KMS-11 (cell line): ENCODE measurements at regions not wholly inside any gene's neighbourhood (a gene's known extent, or its start where the extent isn't known, plus 50 kb on each side); places are given as distances from the start of the nearest gene placed in this dataset.

Source experiments
- H2AFZ ChIP-seq: fragments of 200-600 bp; sonication (generic); 2 replicates; pipeline ENCODE4 v1.6.1; 2016; ENCODE audit warnings: antibody characterized with exemption, mixed run types, low read depth
- H3K27ac ChIP-seq: fragments of 200-600 bp; sonication (generic); 2 replicates; pipeline ENCODE4 v1.6.1; 2016; ENCODE audit warnings: mild to moderate bottlenecking, mixed run types
- H3K27me3 ChIP-seq: fragments of 200-600 bp; sonication (generic); 2 replicates; pipeline ENCODE4 v1.6.1; 2017; ENCODE audit warnings: mild to moderate bottlenecking, low read depth, mixed run types, moderate library complexity; ENCODE audit not compliant: insufficient read depth
- H3K36me3 ChIP-seq: fragments of 200-600 bp; sonication (generic); 2 replicates; pipeline ENCODE4 v1.6.1; 2017; ENCODE audit warnings: mild to moderate bottlenecking, mixed run types; ENCODE audit not compliant: insufficient read depth
- H3K4me1 ChIP-seq: fragments of 200-600 bp; sonication (generic); 2 replicates; pipeline ENCODE4 v1.6.1; 2016; ENCODE audit warnings: mild to moderate bottlenecking, low read depth, mixed run types; ENCODE audit not compliant: poor library complexity, severe bottlenecking
- H3K4me2 ChIP-seq: fragments of 200-600 bp; sonication (generic); 2 replicates; pipeline ENCODE4 v1.7.0; 2016; ENCODE audit warnings: mild to moderate bottlenecking, mixed run types
- H3K4me3 ChIP-seq: fragments of 200-600 bp; sonication (generic); IDR thresholded peaks from 2 replicates; pipeline ENCODE4 v1.6.1; 2017; ENCODE audit warnings: low read depth, low read length, mixed read lengths; ENCODE audit not compliant: insufficient read depth
- H3K79me2 ChIP-seq: fragments of 200-600 bp; sonication (generic); 2 replicates; pipeline ENCODE4 v1.6.1; 2016; ENCODE audit warnings: low read depth, mixed run types; ENCODE audit not compliant: insufficient read depth
- H3K9ac ChIP-seq: fragments of 200-600 bp; sonication (generic); 2 replicates; pipeline ENCODE4 v1.6.1; 2016; ENCODE audit warnings: mild to moderate bottlenecking, mixed run types
- H4K20me1 ChIP-seq: fragments of 200-600 bp; sonication (generic); 2 replicates; pipeline ENCODE4 v1.6.1; 2016; ENCODE audit warnings: mild to moderate bottlenecking, mixed run types; ENCODE audit not compliant: insufficient read depth
- TF ChIP-seq, protein P1 (sequence below): fragments of 200-600 bp; sonication (generic); conservative IDR thresholded peaks from 2 replicates; pipeline ENCODE4 v1.6.1; 2017; ENCODE audit warnings: low read depth, mild to moderate bottlenecking, antibody characterized with exemption, low read length, moderate library complexity, mixed read lengths

DNA sequence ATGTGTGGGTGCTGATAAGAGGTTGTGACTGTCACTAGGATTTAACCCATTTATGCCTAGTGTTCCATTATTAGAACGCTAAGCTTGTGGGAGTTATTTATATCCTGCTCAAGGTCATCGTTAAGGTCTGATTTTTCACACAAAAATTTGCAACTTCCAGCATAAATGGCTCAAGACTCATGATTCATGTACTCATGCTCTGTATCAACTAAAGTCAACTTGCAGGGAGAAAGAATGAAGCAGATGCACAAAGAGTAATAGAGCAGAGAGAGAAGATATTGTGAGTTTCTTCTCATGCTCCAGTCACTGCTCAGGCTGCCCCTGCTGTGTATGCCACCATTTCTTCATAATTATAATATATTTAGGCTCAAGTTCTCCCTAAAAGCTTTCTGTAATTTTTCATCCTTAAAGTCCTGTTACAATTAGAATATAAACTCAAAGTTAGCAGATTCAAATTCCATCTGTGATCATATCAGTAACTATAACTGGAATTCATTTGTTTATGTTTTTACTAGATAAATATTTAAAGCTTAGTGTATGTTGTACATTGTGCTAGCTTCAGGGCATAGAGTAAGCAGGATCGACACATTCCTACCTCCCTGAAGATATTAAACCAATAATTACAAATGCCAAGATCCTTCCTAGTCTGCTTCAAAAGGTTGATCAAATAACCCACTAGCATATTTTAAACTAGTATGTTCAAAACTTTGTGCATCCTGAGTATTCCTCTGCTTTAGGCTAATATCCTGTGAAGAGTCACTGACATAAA is 136.7 kb downstream of the NUDT12 start:
- TF ChIP-seq, protein P1, sequence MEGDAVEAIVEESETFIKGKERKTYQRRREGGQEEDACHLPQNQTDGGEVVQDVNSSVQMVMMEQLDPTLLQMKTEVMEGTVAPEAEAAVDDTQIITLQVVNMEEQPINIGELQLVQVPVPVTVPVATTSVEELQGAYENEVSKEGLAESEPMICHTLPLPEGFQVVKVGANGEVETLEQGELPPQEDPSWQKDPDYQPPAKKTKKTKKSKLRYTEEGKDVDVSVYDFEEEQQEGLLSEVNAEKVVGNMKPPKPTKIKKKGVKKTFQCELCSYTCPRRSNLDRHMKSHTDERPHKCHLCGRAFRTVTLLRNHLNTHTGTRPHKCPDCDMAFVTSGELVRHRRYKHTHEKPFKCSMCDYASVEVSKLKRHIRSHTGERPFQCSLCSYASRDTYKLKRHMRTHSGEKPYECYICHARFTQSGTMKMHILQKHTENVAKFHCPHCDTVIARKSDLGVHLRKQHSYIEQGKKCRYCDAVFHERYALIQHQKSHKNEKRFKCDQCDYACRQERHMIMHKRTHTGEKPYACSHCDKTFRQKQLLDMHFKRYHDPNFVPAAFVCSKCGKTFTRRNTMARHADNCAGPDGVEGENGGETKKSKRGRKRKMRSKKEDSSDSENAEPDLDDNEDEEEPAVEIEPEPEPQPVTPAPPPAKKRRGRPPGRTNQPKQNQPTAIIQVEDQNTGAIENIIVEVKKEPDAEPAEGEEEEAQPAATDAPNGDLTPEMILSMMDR = no peak
- no peak overlapping the region for H3K4me3 ChIP-seq
- H3K9ac ChIP-seq = no peak overlapping the region
- H3K27me3 ChIP-seq = no peaks in the 10 kb centered on the region
- no peaks in the 10 kb centered on the region for H3K36me3 ChIP-seq
- no peak overlapping the region for H2AFZ ChIP-seq
- H3K4me1 ChIP-seq = peaks cover 24% of the 10 kb centered on the region
- H3K27ac ChIP-seq = no peak overlapping the region
- H4K20me1 ChIP-seq = no peaks in the 10 kb centered on the region
- no peak overlapping the region for H3K4me2 ChIP-seq
- no peaks in the 10 kb centered on the region for H3K79me2 ChIP-seq

DNA sequence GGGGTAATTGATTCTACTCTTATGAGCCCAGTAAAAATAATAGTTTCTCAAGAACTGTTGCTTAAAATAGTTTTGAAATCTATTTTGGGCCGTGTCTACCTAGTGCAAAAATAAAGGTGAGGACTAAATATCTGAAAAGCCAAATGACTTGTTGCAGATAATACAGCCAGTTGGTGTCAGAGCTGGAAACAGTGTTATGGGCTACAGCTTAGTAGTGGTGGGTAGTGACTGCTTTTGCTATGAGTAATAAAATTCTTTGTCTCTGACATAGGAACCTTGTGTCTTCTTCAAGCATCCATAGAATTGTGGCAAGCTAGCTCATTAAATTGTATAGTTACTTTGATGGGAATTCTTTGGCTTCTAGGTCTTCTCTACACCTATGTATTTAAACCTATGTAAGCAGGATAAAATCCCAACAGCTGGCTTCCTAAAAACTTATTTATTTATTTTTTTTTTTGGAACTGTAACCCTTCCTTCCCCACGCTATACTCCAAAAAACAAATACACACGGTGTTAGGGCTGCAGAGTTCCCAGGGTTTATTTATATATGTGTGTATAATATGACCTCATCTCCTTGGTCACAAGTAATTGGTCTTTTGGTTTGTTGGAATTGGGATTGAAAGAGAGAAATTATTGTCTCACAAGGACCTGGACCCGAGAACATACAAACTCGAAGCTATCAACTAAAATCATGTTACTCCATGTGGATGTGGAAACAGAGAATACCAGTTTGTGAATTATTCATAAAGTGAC is 138.0 kb downstream of the NUDT12 start:
- Histone ChIP-seq H3K27me3 (no peaks in the 10 kb centered on the region), H3K27ac (no peak overlapping the region), H4K20me1 (no peaks in the 10 kb centered on the region), H3K4me3 (no peak overlapping the region), H3K36me3 (no peaks in the 10 kb centered on the region), H2AFZ (no peak overlapping the region), H3K4me2 (no peak overlapping the region), H3K9ac (no peak overlapping the region), H3K79me2 (no peaks in the 10 kb centered on the region), H3K4me1 (peaks cover 23% of the 10 kb centered on the region)
- TF ChIP-seq, protein P1 = no peak

- Histone ChIP-seq H3K27ac (no peak overlapping the region), H3K4me2 (no peak overlapping the region), H3K9ac (no peak overlapping the region)
Observed at GRCh38 chr5:103424026-103424425, 138.6 kb downstream of the NUDT12 start.

GRCh38 chr5:103422756-103423155 is 139.8 kb downstream of the NUDT12 start:
- Histone ChIP-seq H3K27me3 (no peaks in the 10 kb centered on the region), H3K4me3 (no peak overlapping the region), H3K36me3 (no peaks in the 10 kb centered on the region), H3K4me1 (peaks cover 5% of the 10 kb centered on the region), H4K20me1 (no peaks in the 10 kb centered on the region), H3K79me2 (no peaks in the 10 kb centered on the region), H3K9ac (no peak overlapping the region), H2AFZ (no peak overlapping the region), H3K27ac (no peak overlapping the region), H3K4me2 (no peak overlapping the region)
- TF ChIP-seq, protein P1 = no peak

More at GRCh38 chr5:103424026-103424425, 138.6 kb downstream of the NUDT12 start:
- Histone ChIP-seq H3K4me1 (peaks cover 17% of the 10 kb centered on the region), H3K27me3 (no peaks in the 10 kb centered on the region), H3K36me3 (no peaks in the 10 kb centered on the region), H3K4me3 (no peak overlapping the region), H4K20me1 (no peaks in the 10 kb centered on the region), H3K79me2 (no peaks in the 10 kb centered on the region), H2AFZ (no peak overlapping the region)
- TF ChIP-seq, protein P1 = no peak
